Bronchial epithelial cell (primary cell): ENCODE measurements at regions not wholly inside any gene's neighbourhood (a gene's known extent, or its start where the extent isn't known, plus 50 kb on each side); places are given as distances from the start of the nearest gene placed in this dataset.
"Not testable (repeated sequence)": the region's sequence is repeated elsewhere in the genome, so short reads cannot be mapped to it uniquely, and the experiment has no call there.

Source experiments
- DNase-seq: peaks from one replicate; pipeline ENCODE4 v3.0.0-alpha.2; 2010; ENCODE audit warnings: low read depth
- FAIRE-seq: peaks from 2 replicates; lab custom pipeline; 2011; peaks lifted over from hg19 to GRCh38; lab: Jason Lieb, UNC
- H3K27me3 ChIP-seq: 2 replicates; pipeline ENCODE4 v1.5.1; 2011; ENCODE audit warnings: low read length; ENCODE audit not compliant: control insufficient read depth, insufficient read depth
- H3K36me3 ChIP-seq: 2 replicates; pipeline ENCODE4 v1.5.1; 2011; ENCODE audit warnings: low read length; ENCODE audit not compliant: control insufficient read depth, insufficient read depth
- H3K4me3 ChIP-seq: 2 replicates; pipeline ENCODE4 v1.5.1; 2011; ENCODE audit warnings: mild to moderate bottlenecking, low read depth, low read length, control low read depth
- TF ChIP-seq, protein P1 (sequence below): IDR thresholded peaks from 2 replicates; pipeline ENCODE4 v1.5.1; 2011; ENCODE audit warnings: mild to moderate bottlenecking, moderate library complexity, low read length, control low read depth, inconsistent platforms; ENCODE audit not compliant: insufficient read depth, severe bottlenecking

DNA sequence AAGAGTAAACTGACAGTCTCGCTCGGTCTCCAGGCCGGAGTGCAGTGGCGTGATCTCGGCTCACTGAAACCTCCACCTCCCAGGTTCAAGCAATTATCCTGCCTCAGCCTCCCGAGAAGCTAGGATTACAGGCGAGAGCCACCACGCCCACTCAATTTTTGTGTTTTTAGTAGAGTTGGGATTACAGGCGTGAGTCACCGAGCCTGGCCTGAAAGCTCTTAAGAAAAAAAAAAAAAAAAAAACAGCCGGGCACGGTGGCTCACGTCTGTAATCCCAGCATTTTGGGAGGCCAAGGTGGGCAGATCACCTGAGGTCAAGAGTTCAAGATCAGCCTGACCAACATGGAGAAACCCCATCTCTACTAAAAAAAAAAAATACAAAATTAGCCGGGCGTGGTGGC is 55.3 kb upstream of the THOC2 start:
- H3K4me3 ChIP-seq, H3K36me3 ChIP-seq, H3K27me3 ChIP-seq, FAIRE-seq, DNase-seq: not testable (repeated sequence)

DNA sequence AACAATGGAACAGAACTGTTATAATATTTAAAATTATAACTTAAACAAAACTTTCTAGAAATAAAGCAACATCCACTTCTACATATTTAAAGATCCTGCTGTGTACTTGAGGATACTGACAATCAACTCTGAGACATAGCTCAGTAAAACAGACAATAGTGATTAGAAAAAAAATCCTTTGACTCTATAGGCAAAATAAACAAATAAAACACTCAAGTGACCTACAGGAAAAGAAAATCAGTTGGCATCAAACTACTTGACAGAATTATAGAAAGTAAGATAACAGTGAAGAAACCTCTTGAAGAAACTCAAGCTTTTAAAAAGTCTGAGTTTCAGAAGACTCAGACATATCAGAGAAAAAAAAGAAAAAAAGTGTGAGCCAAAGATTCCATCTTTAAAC is 55.9 kb upstream of the THOC2 start:
- H3K27me3 ChIP-seq, result no peaks in the 10 kb centered on the region
- H3K4me3 ChIP-seq, result no peak overlapping the region
- H3K36me3 ChIP-seq, result no peaks in the 10 kb centered on the region
- no peak for DNase-seq
- FAIRE-seq, result no peak
- TF ChIP-seq, protein P1, sequence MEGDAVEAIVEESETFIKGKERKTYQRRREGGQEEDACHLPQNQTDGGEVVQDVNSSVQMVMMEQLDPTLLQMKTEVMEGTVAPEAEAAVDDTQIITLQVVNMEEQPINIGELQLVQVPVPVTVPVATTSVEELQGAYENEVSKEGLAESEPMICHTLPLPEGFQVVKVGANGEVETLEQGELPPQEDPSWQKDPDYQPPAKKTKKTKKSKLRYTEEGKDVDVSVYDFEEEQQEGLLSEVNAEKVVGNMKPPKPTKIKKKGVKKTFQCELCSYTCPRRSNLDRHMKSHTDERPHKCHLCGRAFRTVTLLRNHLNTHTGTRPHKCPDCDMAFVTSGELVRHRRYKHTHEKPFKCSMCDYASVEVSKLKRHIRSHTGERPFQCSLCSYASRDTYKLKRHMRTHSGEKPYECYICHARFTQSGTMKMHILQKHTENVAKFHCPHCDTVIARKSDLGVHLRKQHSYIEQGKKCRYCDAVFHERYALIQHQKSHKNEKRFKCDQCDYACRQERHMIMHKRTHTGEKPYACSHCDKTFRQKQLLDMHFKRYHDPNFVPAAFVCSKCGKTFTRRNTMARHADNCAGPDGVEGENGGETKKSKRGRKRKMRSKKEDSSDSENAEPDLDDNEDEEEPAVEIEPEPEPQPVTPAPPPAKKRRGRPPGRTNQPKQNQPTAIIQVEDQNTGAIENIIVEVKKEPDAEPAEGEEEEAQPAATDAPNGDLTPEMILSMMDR, result no peak

DNA sequence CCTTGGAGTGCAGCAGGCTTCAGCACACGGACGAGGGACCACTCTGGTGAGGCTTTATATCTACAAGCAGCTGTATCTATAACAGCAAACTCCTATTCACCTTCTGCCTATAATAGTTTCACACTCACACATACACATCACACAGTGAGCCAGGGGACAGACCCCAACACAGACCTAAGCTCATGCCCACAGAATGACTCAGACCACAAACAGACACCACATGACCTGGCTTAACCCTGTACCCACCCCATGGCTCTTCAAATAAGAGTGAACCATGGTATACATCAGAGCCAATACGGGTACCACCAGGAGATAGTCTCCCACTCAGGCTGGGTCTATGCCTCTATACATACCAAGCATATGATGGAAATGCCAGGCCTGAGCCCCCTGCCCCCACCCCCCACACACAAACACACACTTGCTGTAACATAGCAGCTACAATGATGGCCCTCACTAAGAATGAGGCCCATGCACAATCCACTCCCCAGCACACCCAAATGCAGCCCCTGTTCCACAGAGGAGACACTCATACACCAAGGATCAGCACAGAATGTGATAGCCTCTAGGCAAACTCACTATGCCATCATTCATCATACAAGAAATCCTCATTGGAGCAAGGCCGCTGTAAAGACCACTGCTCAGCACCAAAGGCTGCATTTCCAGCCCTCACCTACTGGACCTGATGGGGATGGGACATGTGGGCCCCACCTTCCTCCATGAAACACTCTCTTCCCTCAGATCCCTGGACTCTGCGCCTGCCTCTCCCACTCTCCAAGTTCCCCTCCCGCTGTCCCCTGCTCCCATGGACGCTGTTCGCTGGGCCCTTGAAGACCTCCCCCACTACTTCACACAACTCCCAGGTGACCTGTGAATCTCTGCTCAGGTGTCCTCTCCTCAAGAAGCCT is 62.1 kb upstream of the XIAP start:
- no peaks in the 10 kb centered on the region for H3K27me3 ChIP-seq
- TF ChIP-seq, protein P1, result no peak
- H3K4me3 ChIP-seq, result no peak overlapping the region
- H3K36me3 ChIP-seq, result no peaks in the 10 kb centered on the region
- DNase-seq, result no peak
- FAIRE-seq, result peak; percentile 75

DNA sequence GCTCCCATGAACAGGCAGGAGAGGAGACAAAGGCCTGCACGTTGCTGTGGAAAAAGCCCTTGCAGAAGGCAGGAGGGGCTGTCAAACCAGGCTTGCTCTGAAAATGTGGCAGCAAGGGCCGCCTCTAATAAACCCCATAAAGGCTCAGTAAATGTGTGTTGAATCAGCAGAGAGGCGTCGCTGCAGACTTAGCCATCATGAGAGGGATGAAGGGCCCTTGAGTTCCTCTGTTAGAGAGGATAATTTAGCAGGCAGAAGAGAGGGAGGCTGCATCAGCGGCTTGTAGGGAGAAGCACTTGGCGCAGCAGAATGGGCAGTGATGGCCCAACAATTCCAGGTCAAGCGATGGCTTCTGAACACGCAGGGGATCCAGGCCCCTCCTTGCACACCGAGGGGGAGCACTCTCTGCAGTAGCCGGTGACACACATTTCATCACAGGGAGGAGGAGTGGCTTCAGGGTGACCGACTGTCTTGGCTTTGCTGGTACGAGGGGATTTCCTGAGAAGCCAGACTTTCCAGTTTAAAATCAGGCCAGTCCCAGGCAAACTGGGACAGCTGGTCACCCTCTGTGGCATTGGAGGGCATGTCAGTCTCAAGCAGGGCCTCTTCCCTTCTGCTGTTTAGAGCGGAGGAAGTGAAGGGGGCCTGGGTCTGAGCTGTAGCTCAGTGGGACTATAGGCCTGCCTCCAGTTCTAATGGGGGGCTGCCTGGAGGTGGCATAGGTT is 61.0 kb upstream of the XIAP start:
- DNase-seq, FAIRE-seq, H3K4me3 ChIP-seq, H3K27me3 ChIP-seq, H3K36me3 ChIP-seq: not testable (repeated sequence)

DNA sequence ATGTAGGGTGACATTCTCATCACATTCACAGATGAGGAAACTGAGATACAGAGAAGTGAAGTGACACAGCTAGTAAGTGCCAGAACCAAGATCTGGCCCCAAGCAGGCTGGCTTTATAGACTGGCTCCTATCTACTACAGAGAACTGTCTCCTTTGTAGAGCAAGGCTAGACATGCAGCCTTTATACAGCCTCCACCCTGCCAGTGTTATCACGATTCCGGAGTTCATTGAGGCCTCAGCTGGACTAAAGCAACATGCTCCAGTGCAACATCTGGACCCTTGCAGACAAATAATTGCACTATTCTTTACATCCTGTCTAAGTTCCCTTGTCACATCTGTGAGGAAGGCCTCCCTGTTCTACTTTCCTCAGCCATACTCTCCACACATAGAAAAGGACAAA is 58.0 kb upstream of the XIAP start:
- TF ChIP-seq, protein P1, result no peak
- no peaks in the 10 kb centered on the region for H3K27me3 ChIP-seq
- no peaks in the 10 kb centered on the region for H3K36me3 ChIP-seq
- no peak for DNase-seq
- FAIRE-seq, result no peak
- no peak overlapping the region for H3K4me3 ChIP-seq

DNA sequence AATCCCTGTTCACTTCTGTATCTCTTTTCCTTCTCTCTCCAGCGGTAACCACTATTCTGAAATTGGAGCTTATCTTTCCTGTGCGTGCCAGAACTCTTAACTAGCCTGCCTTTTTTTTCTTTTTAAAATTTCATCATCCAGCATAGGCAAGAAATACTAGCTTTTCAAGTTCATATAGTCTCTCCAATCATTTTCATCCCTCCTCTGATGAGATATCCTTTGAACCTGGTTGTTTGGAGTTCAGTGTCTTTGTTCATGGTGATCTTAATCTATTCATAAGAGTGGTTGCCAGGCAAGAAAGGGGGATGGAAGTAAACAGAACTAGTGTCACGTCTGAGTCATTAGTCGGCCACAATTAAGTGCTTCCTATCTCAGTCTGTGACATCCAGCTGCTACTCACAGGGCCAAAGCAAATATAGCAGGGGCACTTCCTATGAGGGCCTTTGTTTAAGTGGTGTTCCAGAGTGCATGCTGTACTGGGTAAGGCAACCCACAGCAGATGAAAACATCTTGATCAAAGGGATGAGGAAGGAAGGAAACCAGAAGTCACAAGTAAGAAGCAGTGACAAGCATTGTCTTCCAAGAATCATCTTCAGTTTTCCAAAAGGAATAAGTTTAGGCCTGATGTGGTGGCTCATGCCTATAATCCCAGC is 56.4 kb upstream of the XIAP start:
- Histone ChIP-seq H3K27me3 (no peaks in the 10 kb centered on the region), H3K36me3 (no peaks in the 10 kb centered on the region), H3K4me3 (no peak overlapping the region)
- DNase-seq, result peak; percentile 90
- TF ChIP-seq, protein P1, result no peak
- FAIRE-seq, result no peak

DNA sequence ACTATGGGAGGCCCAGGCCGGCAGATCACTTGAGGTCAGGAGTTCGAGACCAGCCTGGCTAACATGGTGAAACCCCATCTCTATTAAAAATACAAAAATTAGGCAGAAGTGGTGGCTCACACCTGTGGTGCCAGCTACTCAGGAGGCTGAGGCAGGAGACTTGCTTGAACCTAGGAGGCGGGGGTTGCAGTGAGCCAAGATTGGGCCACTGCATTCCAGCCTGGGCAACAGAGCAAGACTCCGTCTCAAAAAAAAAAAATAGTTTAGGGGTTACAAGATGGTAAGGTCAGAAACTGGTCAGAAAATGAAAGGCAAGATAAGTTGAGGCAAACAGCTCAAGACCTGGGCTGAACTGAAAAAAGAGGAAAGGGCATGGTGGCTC is 55.9 kb upstream of the XIAP start:
- not testable (repeated sequence) for H3K27me3 ChIP-seq, DNase-seq, H3K4me3 ChIP-seq, H3K36me3 ChIP-seq, FAIRE-seq
